ENCODE measurements at regions not wholly inside any gene's neighbourhood (a gene's known extent, or its start where the extent isn't known, plus 50 kb on each side); places are given as distances from the start of the nearest gene placed in this dataset.
A peak's percentile ranks its signal among the peaks of the same experiment; 100 is the strongest.

- TF ChIP-seq TIGD3 (CRISPR knock-in tag; IDR thresholded peaks at IDR 0.05; ENCODE audit: borderline replicate concordance) (no peak), ZNF737 (CRISPR knock-in tag; IDR thresholded peaks at IDR 0.05; ENCODE audit: borderline replicate concordance) (no peak), TEAD3 (CRISPR knock-in tag; optimal IDR thresholded peaks at IDR 0.05; ENCODE audit: borderline replicate concordance) (peak; percentile 98), ZMYM2 (CRISPR knock-in tag; IDR thresholded peaks at IDR 0.05) (no peak), DDIT3 (CRISPR knock-in tag; IDR thresholded peaks at IDR 0.05) (no peak), CCDC6 (CRISPR knock-in tag; IDR thresholded peaks at IDR 0.05) (no peak), HNRNPUL1 (IDR thresholded peaks at IDR 0.05; ENCODE audit: low read depth, low read length) (no peak), FOXA3 (CRISPR knock-in tag; IDR thresholded peaks at IDR 0.05) (peak; percentile 43; the same call in 1 of the 2 replicates), KMT2B (CRISPR knock-in tag; IDR thresholded peaks at IDR 0.05) (no peak), ZNF343 (CRISPR knock-in tag; IDR thresholded peaks at IDR 0.05) (no peak), FOXO4 (CRISPR knock-in tag; conservative IDR thresholded peaks at IDR 0.05) (no peak), ATF7-NPFF (CRISPR knock-in tag; IDR thresholded peaks at IDR 0.05; ENCODE audit: low read depth) (no peak), MATR3 (CRISPR knock-in tag; IDR thresholded peaks at IDR 0.05) (no peak), NRL (CRISPR knock-in tag; IDR thresholded peaks at IDR 0.05; ENCODE audit: borderline replicate concordance) (no peak), ZNF530 (CRISPR knock-in tag; IDR thresholded peaks at IDR 0.05; ENCODE audit: low read depth) (no peak), ZXDC (CRISPR knock-in tag; IDR thresholded peaks at IDR 0.05) (no peak), JUN (CRISPR knock-in tag; IDR thresholded peaks at IDR 0.05) (no peak), AFF4 (CRISPR knock-in tag; IDR thresholded peaks at IDR 0.05) (no peak), POLR2A (IDR thresholded peaks at IDR 0.05; ENCODE audit: insufficient read depth in 1 of 2, low read depth in 2 of 2, low read length in 2 of 2) (no peak), FOXJ3 (CRISPR knock-in tag; IDR thresholded peaks at IDR 0.05; ENCODE audit: borderline replicate concordance) (0 out of 2 replicates have a peak, but pooled peaks have one; percentile 20), ZFX (CRISPR knock-in tag; IDR thresholded peaks at IDR 0.05; ENCODE audit: low read depth) (peak; percentile 49; the same call in 1 of the 2 replicates)
Observed at GRCh38 chr18:11274144-11274794, 124.9 kb upstream of the PIEZO2 start (continued).
